ENCODE measurements at regions not wholly inside any gene's neighbourhood (a gene's known extent, or its start where the extent isn't known, plus 50 kb on each side); places are given as distances from the start of the nearest gene placed in this dataset.
A peak's percentile ranks its signal among the peaks of the same experiment; 100 is the strongest.

- no peak for DNase-seq (ENCODE audit: low read depth, low spot score)
Measured at GRCh38 chr4:26071688-26072087, 157.7 kb downstream of the SMIM20 start.

- no peak for DNase-seq (ENCODE audit: low read depth, low spot score)
Measured at GRCh38 chr4:26073886-26074560, 160.0 kb downstream of the SMIM20 start.

- DNase-seq (ENCODE audit: low read depth, low spot score), result no peak
Measured at GRCh38 chr4:26074712-26075430, 160.9 kb downstream of the SMIM20 start.

GRCh38 chr4:26075583-26075982 is 161.6 kb downstream of the SMIM20 start:
- no peak for DNase-seq (ENCODE audit: low read depth, low spot score)

- DNase-seq (ENCODE audit: low read depth, low spot score), result no peak
Measured at GRCh38 chr4:26076000-26076587, 162.1 kb downstream of the SMIM20 start.

- DNase-seq (ENCODE audit: low read depth, low spot score), result no peak
Measured at GRCh38 chr4:26076896-26077295, 162.9 kb downstream of the SMIM20 start.

GRCh38 chr4:26077756-26078155 is 163.7 kb downstream of the SMIM20 start:
- DNase-seq (ENCODE audit: low read depth, low spot score), result no peak

GRCh38 chr4:26080870-26081628 is 167.0 kb downstream of the SMIM20 start:
- no peak for DNase-seq (ENCODE audit: low read depth, low spot score)

GRCh38 chr4:26081795-26082498 is 167.9 kb downstream of the SMIM20 start:
- DNase-seq (ENCODE audit: low read depth, low spot score), result peak; percentile 3

GRCh38 chr4:26082565-26082964 is 168.5 kb downstream of the SMIM20 start:
- DNase-seq (ENCODE audit: low read depth, low spot score), result no peak

GRCh38 chr4:26083987-26084386 is 170.0 kb downstream of the SMIM20 start:
- DNase-seq (ENCODE audit: low read depth, low spot score), result no peak

- DNase-seq (ENCODE audit: low read depth, low spot score), result no peak
Measured at GRCh38 chr4:26084414-26084813, 170.4 kb downstream of the SMIM20 start.

- no peak for DNase-seq (ENCODE audit: low read depth, low spot score)
Measured at GRCh38 chr4:26085551-26085950, 171.5 kb downstream of the SMIM20 start.

GRCh38 chr4:26086621-26087441 is 172.8 kb downstream of the SMIM20 start:
- no peak for DNase-seq (ENCODE audit: low read depth, low spot score)

GRCh38 chr4:26088433-26088928 is 174.5 kb downstream of the SMIM20 start:
- DNase-seq (ENCODE audit: low read depth, low spot score), result no peak

GRCh38 chr4:26093551-26093950 is 179.5 kb downstream of the SMIM20 start:
- DNase-seq (ENCODE audit: low read depth, low spot score), result no peak

GRCh38 chr4:26094076-26094475 is 180.1 kb downstream of the SMIM20 start:
- no peak for DNase-seq (ENCODE audit: low read depth, low spot score)

- DNase-seq (ENCODE audit: low read depth, low spot score), result no peak
Measured at GRCh38 chr4:26094911-26095310, 180.9 kb downstream of the SMIM20 start.

- DNase-seq (ENCODE audit: low read depth, low spot score), result no peak
Measured at GRCh38 chr4:26099967-26100366, 185.9 kb downstream of the SMIM20 start.

- no peak for DNase-seq (ENCODE audit: low read depth, low spot score)
Measured at GRCh38 chr4:26101011-26101410, 187.0 kb downstream of the SMIM20 start.

All from pulmonary artery endothelial cell (primary cell).